ENCODE measurements at regions not wholly inside any gene's neighbourhood (a gene's known extent, or its start where the extent isn't known, plus 50 kb on each side); places are given as distances from the start of the nearest gene placed in this dataset.
"Not testable (repeated sequence)": the region's sequence is repeated elsewhere in the genome, so short reads cannot be mapped to it uniquely, and the experiment has no call there.

DNA sequence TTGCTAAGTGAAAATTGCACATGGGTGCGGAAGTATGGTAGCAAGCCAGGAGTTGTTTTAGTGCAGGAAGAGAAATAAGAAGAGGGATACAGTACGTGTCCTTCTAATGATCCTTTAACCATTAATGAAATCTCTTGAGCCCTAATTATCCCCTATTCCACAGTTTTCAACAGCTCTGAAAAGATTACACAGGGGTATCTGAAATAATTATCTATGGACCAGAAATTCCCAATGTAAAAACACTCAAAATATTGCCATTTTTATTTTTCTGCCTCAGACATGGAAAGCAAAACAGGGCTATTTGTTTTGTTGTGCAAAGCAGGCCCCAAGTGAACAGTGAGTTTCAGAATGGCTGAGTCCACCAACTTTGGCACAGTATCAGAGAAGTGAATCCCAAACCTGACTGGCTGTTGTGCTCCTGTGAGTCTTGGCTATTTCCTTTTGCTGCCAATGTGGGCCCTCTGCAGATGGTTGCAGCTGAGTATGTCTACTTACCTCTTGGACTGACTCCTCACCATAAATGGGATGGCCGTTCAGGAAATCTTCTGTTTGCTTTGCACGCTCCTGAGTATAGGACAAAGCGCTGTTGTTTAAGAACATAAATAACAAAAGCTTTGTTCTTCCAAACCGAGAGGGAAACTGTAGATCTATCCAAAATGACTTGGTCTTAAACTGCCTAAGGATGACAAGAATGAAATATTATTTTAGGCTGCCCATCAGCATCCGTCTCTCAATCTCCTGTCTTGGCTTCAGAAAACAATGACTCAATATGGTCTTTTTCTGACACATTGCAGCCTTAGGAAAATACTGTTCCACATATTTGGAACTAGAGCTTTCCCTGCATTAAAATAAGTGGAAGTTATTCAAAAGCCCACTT is 204.1 kb downstream of the DEPDC1B start:
- no peaks in the 10 kb centered on the region for H3K4me1 ChIP-seq (ENCODE audit: control insufficient read depth, insufficient read depth, low read length)
- WGBS: 71% methylated on average over 7 of the region's 7 CpGs
- no peak for DNase-seq
- H3K4me3 ChIP-seq (ENCODE audit: low read length): no peak overlapping the region
- no peaks in the 10 kb centered on the region for H3K9me3 ChIP-seq (ENCODE audit: control insufficient read depth, low read length)
- ATAC-seq: no peak
- H3K27ac ChIP-seq (ENCODE audit: low read length): no peak overlapping the region
- intact Hi-C loops (cut with DNase I): no loop called here
- no peaks in the 10 kb centered on the region for H3K27me3 ChIP-seq (ENCODE audit: control insufficient read depth, insufficient read depth)

DNA sequence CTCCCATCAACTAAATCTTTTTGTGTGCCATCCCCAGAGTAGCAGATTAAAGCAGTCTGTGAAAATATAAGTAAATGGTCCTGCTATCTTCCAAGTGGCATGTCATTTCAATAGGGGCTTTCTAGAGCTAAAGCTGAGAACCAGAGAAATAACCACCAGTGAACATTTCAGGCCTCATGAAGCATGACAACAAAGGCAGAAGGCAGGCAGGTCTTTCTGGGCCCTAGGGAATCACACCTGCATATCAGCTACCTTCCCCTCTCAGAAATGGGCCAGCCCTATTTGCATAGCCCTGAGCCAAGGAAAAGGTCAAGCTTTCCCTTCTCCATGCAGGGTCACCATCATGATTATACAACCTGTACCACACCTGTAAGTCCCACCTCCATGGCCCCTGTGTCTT is 205.3 kb downstream of the DEPDC1B start:
- DNase-seq: no peak
- ATAC-seq: no peak
- Histone ChIP-seq H3K27me3 (ENCODE audit: control insufficient read depth, insufficient read depth) (no peaks in the 10 kb centered on the region), H3K4me3 (ENCODE audit: low read length) (no peak overlapping the region), H3K4me1 (ENCODE audit: control insufficient read depth, insufficient read depth, low read length) (no peaks in the 10 kb centered on the region), H3K27ac (ENCODE audit: low read length) (no peak overlapping the region), H3K9me3 (ENCODE audit: control insufficient read depth, low read length) (no peaks in the 10 kb centered on the region)
- intact Hi-C loops (cut with DNase I): no loop called here

DNA sequence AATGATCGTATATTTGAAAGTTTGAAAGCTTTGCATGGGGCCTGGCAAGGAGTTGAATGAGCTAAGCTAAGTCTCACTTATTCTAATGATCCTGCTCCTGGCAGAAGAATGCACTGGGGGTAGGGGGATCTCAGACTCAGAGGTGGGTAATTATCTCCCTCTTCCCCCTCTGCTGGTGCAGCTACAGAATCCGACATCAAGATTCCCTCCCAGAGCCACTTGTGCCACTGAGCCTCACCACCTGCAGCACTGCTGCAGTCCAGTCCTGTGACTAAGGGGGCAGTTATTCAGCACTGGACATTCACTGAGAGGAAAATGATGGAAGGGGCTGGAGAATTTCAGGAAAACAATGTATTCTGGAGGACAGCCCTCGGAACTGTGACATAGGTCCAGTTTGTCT is 205.8 kb downstream of the DEPDC1B start:
- H3K27me3 ChIP-seq (ENCODE audit: control insufficient read depth, insufficient read depth): no peaks in the 10 kb centered on the region
- no peaks in the 10 kb centered on the region for H3K4me1 ChIP-seq (ENCODE audit: control insufficient read depth, insufficient read depth, low read length)
- H3K9me3 ChIP-seq (ENCODE audit: control insufficient read depth, low read length): no peaks in the 10 kb centered on the region
- no peak for ATAC-seq
- H3K4me3 ChIP-seq (ENCODE audit: low read length): no peak overlapping the region
- intact Hi-C loops (cut with DNase I): no loop called here
- WGBS: 73% methylated on average over 3 of the region's 3 CpGs
- H3K27ac ChIP-seq (ENCODE audit: low read length): no peak overlapping the region
- no peak for DNase-seq

DNA sequence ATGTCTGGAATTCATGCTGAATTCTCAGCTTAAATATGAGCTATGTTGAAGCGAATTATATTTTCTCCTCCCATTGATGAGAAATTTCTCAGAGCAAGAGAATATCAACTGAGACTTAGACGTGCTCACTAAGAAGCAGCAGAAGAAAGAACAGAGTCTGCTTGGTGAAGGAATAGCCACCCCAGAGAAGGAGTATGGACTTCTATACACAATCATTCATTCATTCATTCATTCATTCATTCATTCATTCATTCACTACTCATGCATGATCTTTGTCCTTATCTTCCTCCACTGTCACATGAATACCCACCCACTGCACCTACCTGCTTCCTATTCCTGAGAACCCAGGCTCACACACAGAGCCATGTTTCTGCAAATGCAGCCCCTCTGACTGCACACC is 206.6 kb downstream of the DEPDC1B start:
- H3K27me3 ChIP-seq (ENCODE audit: control insufficient read depth, insufficient read depth): no peaks in the 10 kb centered on the region
- no peak for DNase-seq
- no peak overlapping the region for H3K4me3 ChIP-seq (ENCODE audit: low read length)
- H3K4me1 ChIP-seq (ENCODE audit: control insufficient read depth, insufficient read depth, low read length): no peaks in the 10 kb centered on the region
- intact Hi-C loops (cut with DNase I): no loop called here
- 94% methylated on average over 2 of the region's 2 CpGs for WGBS
- ATAC-seq: no peak
- H3K9me3 ChIP-seq (ENCODE audit: control insufficient read depth, low read length): no peaks in the 10 kb centered on the region
- H3K27ac ChIP-seq (ENCODE audit: low read length): no peak overlapping the region

DNA sequence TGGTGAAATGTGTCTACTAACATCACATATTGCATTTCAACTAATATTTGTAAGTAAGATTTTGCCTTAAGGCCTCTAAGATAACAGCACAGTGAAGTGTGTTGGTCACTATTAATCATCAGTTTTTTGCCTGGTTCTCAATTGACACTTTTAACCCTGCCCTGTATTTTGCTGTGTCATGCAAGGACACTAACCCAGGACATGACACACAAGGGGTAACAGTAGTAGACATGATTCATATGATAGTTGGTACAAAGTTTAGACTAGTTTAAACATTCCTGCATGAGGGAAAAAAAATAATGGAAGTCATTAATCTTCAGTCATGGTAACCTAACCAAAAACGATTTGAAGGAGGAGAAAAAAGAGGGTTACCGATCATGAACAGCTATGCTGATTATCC is 207.0 kb downstream of the DEPDC1B start:
- WGBS: 82% methylated on average over 2 of the region's 2 CpGs
- ATAC-seq (no peak), DNase-seq (no peak)
- no peak overlapping the region for H3K27ac ChIP-seq (ENCODE audit: low read length)
- H3K27me3 ChIP-seq (ENCODE audit: control insufficient read depth, insufficient read depth): no peaks in the 10 kb centered on the region
- intact Hi-C loops (cut with DNase I): no loop called here
- H3K4me1 ChIP-seq (ENCODE audit: control insufficient read depth, insufficient read depth, low read length): no peaks in the 10 kb centered on the region
- no peak overlapping the region for H3K4me3 ChIP-seq (ENCODE audit: low read length)
- no peaks in the 10 kb centered on the region for H3K9me3 ChIP-seq (ENCODE audit: control insufficient read depth, low read length)

DNA sequence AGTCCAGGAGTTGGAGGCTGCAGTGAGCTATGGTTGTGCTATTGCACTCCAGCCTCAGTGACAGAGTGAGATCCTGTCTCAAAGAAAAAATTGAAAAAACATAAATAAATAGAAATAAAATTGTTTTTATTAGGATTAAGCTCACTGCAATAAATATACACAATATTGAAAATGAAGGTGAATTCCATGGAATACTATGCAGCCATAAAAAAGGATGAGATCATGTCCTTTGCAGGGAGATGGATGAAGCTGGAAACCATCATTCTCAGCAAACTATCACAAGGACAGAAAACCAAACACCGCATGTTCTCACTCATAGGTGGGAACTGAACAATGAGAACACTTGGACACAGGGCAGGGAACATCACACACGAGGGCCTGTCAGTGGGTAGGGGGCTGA is 207.6 kb downstream of the DEPDC1B start:
- WGBS: 96% methylated on average over 2 of the region's 2 CpGs
- intact Hi-C loops (cut with DNase I); H3K4me3 ChIP-seq (ENCODE audit: low read length); H3K27me3 ChIP-seq (ENCODE audit: control insufficient read depth, insufficient read depth); H3K4me1 ChIP-seq (ENCODE audit: control insufficient read depth, insufficient read depth, low read length); ATAC-seq; H3K27ac ChIP-seq (ENCODE audit: low read length); H3K9me3 ChIP-seq (ENCODE audit: control insufficient read depth, low read length); DNase-seq: not testable (repeated sequence)

DNA sequence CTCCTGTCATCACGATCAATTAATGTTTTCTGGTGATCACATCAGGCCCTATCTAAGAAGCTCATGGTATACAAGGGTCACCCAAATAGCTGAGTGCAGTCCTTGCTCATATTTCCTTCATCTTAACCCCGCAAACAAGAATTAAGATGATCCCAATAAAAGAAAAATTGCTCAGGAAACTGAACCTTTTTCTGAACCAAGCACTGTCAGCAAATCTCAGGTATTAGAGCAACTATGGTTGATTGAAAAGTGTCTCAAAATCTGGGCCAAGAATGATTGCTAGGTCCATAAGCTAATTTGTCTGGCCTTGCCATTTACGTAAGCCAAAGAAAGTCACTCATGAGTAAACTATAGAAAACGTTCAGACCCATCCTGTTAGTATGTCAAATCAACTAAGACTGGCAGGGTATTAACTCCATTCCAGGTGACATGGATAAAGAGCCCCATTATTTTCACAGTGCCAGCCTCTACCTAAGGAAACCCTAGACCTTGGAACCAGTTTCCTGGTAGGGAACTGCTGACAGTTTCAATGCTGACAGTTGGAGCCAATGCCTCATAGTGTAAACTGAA is 209.3 kb downstream of the DEPDC1B start:
- no peak overlapping the region for H3K4me3 ChIP-seq (ENCODE audit: low read length)
- no peaks in the 10 kb centered on the region for H3K27me3 ChIP-seq (ENCODE audit: control insufficient read depth, insufficient read depth)
- 89% methylated on average over 4 of the region's 4 CpGs for WGBS
- no peak for ATAC-seq
- no peaks in the 10 kb centered on the region for H3K9me3 ChIP-seq (ENCODE audit: control insufficient read depth, low read length)
- no peak overlapping the region for H3K27ac ChIP-seq (ENCODE audit: low read length)
- no peak for DNase-seq
- H3K4me1 ChIP-seq (ENCODE audit: control insufficient read depth, insufficient read depth, low read length): no peaks in the 10 kb centered on the region
- intact Hi-C loops (cut with DNase I): no loop called here

DNA sequence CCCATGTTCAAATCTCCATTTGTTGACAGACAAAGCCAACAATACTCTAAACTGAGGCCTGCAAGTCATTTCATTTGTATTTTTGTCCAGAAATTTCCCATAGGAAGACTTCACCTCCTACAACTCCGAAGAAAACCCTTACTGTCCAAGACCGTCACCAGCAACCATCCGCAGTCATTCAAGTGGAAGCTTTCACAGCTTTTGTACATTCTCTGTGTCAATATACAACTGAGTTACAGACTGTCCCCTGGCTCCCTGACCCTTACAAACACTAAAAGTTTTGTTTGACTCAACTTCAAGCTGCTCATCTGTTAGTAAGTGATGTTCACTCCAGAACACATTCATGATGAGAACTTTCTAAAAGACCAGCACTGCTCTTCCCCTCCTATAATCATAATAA is 210.1 kb downstream of the DEPDC1B start:
- intact Hi-C loops (cut with DNase I): no loop called here
- Histone ChIP-seq H3K27ac (ENCODE audit: low read length) (no peak overlapping the region), H3K27me3 (ENCODE audit: control insufficient read depth, insufficient read depth) (no peaks in the 10 kb centered on the region), H3K4me3 (ENCODE audit: low read length) (no peak overlapping the region), H3K9me3 (ENCODE audit: control insufficient read depth, low read length) (no peaks in the 10 kb centered on the region), H3K4me1 (ENCODE audit: control insufficient read depth, insufficient read depth, low read length) (no peaks in the 10 kb centered on the region)
- ATAC-seq (no peak), DNase-seq (no peak)
- WGBS: 93% methylated on average over 3 of the region's 3 CpGs

DNA sequence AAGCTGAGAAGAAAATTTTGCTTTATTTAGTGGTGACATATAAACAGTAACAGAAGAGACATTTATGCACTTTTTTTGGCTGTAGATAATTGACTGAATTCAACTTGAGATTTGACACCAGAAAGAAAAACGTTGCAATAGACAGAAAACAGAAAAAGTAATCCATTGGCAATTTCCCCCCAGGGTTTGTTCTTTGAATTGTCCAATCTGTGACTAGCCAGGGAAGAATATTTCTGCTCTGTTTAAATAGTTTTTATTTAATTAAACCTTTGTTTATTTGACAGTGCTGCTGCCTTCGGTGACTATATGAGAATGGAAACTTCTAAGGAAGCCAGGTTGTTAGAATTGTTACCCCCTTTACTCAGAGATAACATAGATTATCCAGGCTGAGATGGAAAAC is 210.6 kb downstream of the DEPDC1B start:
- Histone ChIP-seq H3K27ac (ENCODE audit: low read length) (no peak overlapping the region), H3K9me3 (ENCODE audit: control insufficient read depth, low read length) (no peaks in the 10 kb centered on the region), H3K4me3 (ENCODE audit: low read length) (no peak overlapping the region), H3K4me1 (ENCODE audit: control insufficient read depth, insufficient read depth, low read length) (no peaks in the 10 kb centered on the region), H3K27me3 (ENCODE audit: control insufficient read depth, insufficient read depth) (no peaks in the 10 kb centered on the region)
- intact Hi-C loops (cut with DNase I): no loop called here
- 59% methylated on average over 2 of the region's 2 CpGs for WGBS
- ATAC-seq (no peak), DNase-seq (no peak)

DNA sequence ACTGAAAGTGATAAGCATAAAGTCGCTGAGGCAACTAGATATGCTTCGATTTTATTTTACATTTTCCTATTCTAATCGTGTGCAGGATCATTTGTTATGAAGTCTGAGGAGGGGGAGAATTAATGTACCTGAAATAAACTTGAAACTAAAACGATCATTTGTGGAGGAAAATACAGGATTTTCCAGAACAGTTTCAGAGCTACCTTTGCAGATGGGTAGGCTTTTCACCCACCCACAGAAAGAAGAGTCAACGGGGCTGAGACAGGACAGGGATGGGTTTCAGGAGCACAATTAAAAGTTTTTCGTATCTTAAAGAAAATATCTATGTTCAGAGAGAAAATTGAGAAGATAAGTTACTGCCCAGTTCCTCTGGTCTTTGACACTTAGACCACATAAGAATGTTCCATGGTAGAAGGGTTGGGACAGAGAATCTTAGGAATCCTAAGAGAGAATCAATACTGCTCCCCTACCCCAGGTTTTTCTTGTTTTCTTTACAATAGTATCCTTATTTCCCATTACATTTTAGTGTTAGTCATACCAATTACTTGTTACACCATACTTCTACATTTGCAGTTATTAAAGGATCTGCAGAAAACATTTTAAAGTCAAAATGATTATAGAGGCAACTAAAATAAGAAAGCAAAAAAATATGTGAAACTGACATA is 211.4 kb downstream of the DEPDC1B start:
- ATAC-seq (no peak), DNase-seq (no peak)
- WGBS: 79% methylated on average over 6 of the region's 6 CpGs
- H3K27ac ChIP-seq (ENCODE audit: low read length): no peak overlapping the region
- H3K9me3 ChIP-seq (ENCODE audit: control insufficient read depth, low read length): no peaks in the 10 kb centered on the region
- intact Hi-C loops (cut with DNase I): no loop called here
- H3K4me1 ChIP-seq (ENCODE audit: control insufficient read depth, insufficient read depth, low read length): no peaks in the 10 kb centered on the region
- no peak overlapping the region for H3K4me3 ChIP-seq (ENCODE audit: low read length)
- H3K27me3 ChIP-seq (ENCODE audit: control insufficient read depth, insufficient read depth): no peaks in the 10 kb centered on the region

DNA sequence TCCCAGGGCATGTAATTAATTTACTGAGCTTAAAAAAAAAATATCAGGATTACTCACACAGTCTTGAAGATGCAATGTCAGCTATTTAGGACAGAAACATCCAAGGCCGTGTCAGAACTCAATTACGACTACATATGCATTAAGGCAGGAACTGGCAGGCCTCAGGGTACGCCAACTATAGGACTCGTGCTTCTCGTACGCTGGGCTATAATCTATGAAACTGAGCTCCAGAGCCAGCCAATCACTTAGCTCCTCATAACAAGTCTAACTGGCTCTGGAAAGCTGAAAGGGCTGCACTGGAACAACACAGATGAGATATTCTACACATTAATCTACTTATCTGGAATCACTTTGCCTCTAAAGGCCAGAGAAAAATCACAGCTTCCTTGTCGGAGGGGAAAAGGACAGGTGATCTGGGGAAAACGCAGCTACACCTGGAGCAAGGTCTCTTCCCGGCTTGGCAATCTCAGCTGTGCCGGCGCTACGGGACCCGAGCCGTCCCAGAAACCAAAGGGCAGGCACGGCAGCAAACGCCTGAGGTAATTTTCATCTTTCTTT is 212.0 kb downstream of the DEPDC1B start:
- 89% methylated on average over 16 of the region's 16 CpGs for WGBS
- Histone ChIP-seq H3K9me3 (ENCODE audit: control insufficient read depth, low read length) (no peaks in the 10 kb centered on the region), H3K4me1 (ENCODE audit: control insufficient read depth, insufficient read depth, low read length) (no peaks in the 10 kb centered on the region), H3K27me3 (ENCODE audit: control insufficient read depth, insufficient read depth) (no peaks in the 10 kb centered on the region), H3K4me3 (ENCODE audit: low read length) (no peak overlapping the region), H3K27ac (ENCODE audit: low read length) (no peak overlapping the region)
- intact Hi-C loops (cut with DNase I): no loop called here
- ATAC-seq (no peak), DNase-seq (no peak)
